ENCODE measurements at regions not wholly inside any gene's neighbourhood (a gene's known extent, or its start where the extent isn't known, plus 50 kb on each side); places are given as distances from the start of the nearest gene placed in this dataset.

DNA sequence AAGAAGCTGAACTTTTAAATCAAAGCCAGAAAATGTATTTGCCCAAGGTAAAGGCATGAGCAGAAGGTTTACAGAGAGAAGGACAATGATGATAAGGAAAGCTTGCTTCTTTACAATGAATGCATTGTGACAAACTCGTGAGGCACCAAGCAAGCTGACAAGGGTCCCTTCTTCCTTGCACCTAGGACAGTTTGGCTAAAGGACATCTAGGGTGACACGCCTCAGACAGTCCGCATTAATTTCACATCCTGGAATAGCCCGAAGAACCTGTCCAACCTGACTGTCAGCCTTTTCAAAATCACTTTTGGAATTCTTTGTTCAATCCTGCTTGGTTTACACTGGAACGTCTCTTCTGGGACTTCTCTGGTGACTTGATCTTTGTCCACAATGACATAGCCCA lies 146.4 kb upstream of the MAP3K1 start:
- TF ChIP-seq, protein P1, sequence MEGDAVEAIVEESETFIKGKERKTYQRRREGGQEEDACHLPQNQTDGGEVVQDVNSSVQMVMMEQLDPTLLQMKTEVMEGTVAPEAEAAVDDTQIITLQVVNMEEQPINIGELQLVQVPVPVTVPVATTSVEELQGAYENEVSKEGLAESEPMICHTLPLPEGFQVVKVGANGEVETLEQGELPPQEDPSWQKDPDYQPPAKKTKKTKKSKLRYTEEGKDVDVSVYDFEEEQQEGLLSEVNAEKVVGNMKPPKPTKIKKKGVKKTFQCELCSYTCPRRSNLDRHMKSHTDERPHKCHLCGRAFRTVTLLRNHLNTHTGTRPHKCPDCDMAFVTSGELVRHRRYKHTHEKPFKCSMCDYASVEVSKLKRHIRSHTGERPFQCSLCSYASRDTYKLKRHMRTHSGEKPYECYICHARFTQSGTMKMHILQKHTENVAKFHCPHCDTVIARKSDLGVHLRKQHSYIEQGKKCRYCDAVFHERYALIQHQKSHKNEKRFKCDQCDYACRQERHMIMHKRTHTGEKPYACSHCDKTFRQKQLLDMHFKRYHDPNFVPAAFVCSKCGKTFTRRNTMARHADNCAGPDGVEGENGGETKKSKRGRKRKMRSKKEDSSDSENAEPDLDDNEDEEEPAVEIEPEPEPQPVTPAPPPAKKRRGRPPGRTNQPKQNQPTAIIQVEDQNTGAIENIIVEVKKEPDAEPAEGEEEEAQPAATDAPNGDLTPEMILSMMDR (IDR thresholded peaks at IDR 0.05), result no peak
- no peak for TF ChIP-seq POLR2A (IDR thresholded peaks at IDR 0.05)

All from uterus (tissue), 2 donors.